SHP77 treated with DMSO at 0.1 percent for 48 hours (cell line): ENCODE measurements at regions not wholly inside any gene's neighbourhood (a gene's known extent, or its start where the extent isn't known, plus 50 kb on each side); places are given as distances from the start of the nearest gene placed in this dataset.
"Not testable (repeated sequence)": the region's sequence is repeated elsewhere in the genome, so short reads cannot be mapped to it uniquely, and the experiment has no call there.

Source experiments
- DNase-seq: peaks from one replicate; lab custom pipeline; 2025; lab: John Stamatoyannopoulos, UW

DNA sequence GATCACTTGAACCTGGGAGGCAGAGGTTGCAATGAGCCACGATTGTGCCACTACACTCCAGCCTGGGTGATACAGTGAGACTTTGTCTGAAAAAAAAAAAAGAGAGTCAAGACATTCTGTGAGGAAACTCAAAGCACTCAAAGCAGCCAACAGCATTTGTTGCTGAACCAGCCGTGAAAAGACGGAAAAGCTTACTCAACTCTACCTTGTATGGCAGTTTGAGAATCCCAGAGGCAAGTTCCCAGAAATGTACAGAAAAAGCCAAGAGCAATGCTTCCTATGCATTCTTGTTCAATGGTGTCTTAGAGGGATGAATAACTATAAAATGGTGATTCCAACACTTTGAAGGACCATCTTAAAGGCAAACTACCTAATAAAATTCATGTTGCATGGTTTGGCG, 170.2 kb downstream of the HSD17B3 start:
- DNase-seq: no peak

DNA sequence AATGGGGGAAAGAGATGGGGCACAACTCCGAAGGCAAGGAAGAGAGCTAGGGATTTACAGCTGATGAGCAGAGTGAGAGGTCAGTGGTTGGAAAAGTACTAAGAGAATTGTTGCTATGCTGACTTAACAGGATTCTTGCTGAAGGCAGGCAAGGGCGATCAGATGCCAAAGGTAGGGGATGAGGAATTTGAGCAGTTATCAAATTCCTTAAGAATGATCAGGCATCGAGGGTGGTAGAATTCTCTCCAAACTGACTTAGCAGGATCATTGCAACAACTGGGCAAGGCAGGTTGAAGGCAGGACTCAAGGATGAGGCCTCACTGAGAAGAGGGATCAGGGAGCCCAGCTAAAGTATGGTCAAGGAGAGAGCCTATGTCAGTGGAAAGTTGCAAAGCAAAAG, 171.0 kb downstream of the HSD17B3 start:
- no peak for DNase-seq

DNA sequence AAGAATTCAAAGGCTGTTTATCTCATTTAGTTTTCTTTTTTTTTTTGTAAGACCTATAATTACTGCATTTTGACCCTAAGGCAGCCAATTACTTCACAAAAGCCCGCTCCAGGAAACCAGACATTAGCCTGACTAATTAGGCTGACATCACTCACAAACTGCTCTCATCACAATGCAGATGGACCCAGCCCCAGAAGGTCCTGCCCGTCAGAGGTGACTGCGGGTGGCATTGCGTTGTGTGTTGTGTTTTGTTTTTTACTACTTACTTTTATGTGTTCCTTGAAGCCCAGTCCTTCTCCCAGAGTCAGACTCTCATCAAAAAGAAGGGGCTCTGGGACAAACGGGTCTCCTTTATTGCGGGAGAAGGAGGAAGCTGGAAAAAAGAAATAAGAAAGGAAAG, 172.2 kb downstream of the HSD17B3 start:
- no peak for DNase-seq

DNA sequence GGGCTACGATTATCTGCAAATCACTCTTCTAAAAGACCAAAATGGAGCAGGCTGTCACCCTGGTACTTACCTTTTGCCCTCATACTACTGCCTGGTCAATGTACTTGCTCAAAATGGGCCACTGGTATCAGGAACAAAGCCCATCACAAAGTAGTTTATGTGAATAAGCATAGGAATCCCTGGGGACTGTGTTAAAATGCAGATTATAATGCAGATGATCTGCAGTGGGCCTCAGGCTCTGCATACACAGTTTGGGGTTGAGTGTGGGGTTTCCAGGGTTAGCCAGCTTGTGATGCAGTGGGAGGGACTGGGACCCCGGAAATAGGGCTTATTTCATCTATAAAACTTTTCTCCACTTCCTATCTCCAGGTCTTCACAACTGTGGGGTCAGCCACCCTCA, 173.1 kb downstream of the HSD17B3 start:
- DNase-seq: no peak

DNA sequence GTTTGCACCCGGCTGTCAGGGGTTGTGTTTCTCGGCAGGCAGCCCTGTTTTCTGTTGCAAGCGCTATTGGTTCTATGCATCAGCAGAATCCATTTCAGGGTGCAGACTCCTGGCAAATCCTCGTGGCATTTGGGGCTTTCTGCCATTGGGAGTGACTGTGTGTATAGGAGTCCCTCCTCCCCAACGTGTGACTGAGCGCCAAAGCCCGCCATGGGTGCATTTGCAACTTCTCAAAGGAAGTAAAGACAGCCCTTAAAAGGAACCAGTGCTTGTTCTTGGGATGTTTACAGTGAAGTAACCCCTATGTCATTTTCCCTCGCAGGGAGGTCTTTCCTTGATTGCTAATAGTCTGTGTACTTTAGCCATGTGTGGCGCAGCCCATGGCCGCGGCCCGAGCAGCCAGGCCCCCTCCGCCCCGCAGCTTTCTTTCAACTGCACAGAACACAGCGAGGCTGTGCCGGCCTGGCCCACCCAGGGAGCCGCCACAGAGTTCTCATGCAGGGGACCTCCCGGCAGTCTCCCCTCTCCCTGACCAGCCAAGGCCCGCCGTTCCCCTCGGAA, 175.6 kb downstream of the HSD17B3 start:
- DNase-seq: no peak

DNA sequence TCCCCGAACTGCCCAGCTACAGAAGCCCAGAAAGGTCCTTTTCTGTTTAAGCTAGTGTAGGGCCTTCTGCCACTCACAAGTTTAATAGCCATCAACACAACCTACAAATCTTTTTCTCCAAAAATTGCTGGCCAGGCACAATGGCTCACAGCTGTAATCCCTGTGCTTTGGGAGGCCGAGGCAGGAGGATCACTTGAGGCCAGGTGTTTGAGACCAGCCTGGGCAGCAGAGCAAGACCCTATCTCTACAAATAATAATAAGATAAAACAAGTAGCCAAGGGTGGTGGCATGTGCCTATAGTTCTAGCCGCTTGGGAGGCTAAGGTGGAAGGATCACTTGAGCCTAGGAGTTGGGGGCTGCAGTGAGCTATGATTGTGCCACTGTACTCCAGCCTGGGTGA, 176.4 kb downstream of the HSD17B3 start:
- no peak for DNase-seq

DNA sequence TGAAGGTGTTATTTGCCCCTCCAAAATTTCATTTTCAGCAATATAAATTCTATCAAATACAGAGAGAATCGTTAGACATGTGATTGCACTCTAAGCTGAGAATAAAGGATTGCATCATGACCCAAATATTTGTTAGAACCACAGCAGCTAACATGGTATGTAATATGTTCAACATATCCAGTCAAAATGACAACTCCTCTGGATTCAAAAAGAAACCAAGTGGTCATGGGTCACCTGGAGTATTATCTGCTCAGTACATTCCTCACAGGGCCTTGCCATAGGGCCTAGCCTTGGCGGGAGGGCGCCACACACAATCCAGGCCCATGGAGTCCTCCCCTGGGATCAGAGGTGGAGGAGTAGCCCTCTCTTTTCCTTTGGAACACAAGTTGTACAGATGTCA, 179.2 kb downstream of the HSD17B3 start:
- no peak for DNase-seq

DNA sequence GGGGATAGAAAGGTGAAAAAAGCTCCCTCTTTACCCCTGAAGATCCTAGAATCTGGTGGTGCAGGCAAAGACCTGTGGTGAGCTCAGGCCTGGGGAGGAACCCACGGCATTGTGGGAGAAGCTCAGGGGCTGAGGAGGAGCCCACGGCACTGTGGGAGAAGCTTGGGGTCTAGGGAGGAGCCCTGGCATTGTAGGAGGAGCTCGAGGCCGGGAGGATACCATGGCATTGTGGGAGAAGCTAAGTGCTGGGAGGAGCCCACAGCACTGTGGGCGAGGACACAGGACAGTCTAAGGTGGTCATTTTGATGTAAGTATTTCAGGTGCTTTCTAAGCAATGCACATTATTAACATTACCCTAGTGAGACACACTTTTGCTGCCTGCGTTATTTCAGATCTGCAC, 179.7 kb downstream of the HSD17B3 start:
- no peak for DNase-seq

DNA sequence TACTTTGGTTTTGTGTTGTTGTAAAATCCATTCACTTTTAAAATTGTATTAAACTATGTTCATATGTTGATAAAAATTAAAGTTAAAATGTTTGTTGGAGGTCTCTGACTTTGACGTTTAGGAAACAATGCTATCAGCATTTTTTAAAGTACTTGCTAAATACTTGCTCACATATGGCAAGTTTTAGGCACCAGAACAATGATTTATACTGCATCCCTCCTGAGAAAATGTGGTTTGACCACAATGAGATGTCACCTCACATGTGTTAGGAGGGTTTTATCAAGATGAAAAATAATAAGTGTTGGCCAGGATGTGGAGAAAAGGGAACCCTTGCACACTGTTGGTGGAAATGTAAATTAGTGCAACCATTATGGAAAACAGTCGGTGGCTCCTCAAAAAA, 180.8 kb downstream of the HSD17B3 start:
- DNase-seq: no peak

DNA sequence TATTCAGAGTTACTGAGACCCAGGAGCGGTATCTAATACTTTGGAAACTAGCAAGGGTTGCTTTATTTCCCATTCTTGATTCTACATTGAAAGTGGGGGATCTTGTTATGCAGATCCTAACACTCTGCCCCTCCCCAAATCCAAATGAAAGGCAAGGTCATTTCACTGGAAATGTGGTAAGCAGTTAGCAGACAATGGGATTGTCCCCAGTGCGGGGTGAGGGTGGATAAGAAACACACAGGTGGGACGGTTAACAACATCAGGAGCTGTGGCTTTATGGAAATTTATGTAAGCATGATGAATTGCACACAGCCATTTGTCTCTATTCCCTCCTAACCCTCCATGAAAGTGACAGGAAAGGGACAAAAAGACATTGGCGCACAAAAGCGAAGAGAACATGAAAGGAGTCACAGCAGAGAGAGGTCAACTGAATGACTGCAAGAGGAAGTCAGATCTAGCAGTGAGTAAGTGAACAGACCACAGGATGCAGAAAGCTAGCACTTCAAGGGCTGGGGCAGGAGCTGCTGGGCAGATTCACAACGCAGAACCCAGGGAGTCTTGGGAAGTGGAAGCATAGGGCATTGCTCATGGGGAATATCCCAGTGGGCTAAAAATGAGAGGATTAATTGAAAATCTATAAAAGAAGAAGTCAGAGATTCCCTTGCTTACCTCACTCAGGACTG, 184.4 kb downstream of the HSD17B3 start:
- DNase-seq: no peak

DNA sequence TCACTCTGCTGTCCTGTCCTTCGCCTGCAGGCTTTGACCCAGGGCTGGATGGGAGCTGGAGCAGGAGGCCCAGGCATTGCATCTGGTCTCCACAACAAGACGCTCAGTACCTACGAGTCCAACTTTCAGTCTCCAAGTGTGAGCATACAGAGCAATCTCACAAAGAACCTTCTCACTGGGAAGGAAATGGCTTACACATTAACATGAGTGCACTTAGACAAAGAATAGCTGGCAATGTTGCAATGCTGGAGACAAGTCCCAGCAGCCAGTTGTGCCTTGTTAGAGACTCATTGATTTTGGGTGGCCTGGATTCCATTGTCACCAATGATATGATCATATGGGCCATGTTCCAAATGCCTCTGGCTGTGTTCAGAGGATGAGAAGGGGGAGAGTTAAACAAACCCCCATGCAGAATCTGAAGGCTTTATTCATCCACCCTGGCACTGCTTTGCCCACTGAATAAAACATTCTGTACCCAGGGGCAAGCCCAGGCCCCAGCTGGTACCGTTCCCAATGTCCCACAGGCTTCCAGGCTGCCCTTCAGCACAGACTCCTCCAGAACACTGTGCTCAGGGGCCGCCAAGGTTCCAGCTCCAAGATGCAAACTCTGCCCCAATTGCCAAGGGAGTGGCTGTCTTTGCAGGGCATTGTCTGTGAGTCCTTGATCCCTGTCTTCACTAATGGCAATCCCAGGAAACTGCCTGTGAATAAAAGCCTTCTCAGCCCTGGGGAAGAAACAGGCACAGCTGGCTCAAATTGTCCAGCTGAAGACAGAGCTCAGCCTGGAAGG, 185.5 kb downstream of the HSD17B3 start:
- DNase-seq: no peak

DNA sequence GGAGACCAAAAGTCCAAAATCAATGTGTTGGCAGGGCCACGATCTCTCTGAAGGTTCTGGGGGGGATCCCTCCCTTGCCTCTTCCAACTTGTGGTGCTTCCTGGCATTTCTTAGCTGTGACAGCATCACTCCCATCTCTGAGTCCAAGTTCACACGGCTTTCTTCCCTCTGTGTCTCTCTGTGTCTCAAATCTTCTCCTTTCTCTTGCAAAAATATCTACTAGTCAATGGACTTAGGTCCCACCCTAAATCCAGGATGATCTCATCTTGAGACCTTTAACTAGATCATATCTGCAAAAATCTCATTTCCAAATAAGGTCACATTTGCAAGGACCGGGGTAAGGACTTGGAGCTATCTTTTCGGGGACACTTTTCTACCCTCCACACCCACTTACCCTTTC, 186.1 kb downstream of the HSD17B3 start:
- no peak for DNase-seq

DNA sequence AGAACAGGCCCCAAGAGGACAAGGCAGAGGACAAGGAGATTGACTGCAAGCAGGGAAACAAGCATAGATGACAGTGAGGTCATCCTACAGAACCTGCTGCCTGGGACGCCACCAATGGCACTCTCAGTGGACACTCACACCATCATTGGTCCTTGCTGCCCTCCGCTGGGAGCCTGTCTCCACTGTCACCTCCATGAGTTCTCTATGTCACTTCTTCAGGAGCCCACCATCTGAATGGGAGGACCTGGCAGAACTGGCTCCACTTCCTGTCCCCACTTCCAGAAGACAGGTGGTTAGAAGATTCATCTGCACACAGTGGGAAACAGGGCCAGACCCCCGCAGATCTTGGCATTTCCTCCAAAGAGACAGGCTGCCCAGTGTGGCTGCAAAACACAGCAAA, 188.9 kb downstream of the HSD17B3 start:
- DNase-seq: no peak

DNA sequence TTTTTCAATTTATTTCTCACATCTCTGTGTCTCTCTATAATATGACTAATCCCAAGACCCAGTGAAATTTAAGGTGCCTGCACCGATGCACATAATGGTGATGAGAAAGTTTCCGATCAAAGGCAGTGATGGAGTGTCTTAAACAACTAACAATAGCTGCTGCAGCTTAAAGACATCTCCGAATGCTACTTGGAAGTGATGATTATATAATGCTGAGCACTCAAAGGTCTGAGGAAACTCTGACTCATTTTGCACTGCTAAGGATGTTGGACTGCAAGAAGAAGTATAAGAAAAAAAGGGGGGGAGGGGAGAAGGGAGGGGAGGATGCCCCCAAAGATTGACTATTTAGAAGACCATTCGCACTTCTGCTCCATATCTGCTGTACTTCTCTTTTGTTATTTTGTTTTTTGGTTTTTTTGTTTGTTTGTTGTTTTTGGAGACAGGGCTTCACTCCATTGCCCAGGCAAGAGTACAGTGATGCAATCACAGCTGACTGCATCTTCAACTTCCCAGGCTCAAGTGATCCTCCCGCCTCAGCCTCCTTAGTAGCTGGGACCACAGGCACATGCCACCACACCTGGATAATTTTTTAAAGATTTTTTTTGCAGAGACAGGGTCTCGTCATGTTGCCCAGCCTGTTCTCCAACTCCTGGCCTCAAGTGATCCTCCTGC, 192.2 kb downstream of the HSD17B3 start:
- no peak for DNase-seq

DNA sequence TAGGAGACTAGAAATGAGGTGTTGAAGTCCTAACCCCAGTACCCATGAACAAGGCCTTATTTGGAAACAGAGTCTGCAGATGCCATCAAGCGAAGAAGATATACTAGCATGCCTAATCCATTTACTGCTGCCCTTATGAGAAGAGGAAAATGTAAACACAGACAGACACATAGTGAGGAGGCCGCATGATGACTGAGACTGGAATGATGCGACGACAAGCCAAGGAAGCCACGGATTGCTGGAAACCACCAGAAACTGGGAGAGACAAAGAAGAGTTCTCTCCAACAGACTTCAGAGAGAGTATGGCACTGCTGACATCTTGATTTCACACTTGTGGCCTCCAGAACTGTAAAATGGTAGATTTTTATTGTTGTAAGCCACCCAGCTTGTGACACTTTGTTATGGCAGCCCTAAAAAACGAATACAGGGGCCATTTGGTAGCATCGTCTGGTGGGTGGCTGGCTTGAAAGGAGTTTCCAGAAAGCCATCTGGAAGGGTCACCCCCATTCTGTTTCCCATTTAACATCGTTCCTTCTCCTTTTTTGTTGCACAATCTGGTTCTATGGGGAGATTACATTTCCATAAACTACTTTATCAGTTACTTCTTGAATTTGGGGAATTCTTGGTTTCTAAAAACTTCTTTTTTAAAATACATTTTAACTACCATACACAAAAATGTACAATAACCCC, 193.1 kb downstream of the HSD17B3 start:
- no peak for DNase-seq

DNA sequence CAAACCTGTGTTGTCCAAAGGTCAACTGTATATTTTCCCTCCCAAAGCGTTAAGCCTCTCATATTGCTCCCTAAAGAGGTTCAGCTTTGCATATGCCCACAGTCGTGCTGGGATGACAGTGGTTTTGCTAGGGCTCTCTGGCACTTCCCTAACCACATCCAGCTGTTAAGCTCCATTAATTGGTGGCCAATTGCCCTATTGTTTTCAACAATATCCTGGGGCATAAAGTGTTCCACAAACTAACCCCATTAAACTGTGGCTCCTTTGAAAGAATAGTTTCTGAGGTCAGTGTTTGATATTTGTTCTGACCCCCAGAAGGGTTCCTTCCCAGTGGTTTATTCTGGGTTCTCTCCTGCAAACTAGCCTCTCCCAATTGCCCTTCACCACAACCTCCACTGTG, 194.5 kb downstream of the HSD17B3 start:
- DNase-seq: no peak

DNA sequence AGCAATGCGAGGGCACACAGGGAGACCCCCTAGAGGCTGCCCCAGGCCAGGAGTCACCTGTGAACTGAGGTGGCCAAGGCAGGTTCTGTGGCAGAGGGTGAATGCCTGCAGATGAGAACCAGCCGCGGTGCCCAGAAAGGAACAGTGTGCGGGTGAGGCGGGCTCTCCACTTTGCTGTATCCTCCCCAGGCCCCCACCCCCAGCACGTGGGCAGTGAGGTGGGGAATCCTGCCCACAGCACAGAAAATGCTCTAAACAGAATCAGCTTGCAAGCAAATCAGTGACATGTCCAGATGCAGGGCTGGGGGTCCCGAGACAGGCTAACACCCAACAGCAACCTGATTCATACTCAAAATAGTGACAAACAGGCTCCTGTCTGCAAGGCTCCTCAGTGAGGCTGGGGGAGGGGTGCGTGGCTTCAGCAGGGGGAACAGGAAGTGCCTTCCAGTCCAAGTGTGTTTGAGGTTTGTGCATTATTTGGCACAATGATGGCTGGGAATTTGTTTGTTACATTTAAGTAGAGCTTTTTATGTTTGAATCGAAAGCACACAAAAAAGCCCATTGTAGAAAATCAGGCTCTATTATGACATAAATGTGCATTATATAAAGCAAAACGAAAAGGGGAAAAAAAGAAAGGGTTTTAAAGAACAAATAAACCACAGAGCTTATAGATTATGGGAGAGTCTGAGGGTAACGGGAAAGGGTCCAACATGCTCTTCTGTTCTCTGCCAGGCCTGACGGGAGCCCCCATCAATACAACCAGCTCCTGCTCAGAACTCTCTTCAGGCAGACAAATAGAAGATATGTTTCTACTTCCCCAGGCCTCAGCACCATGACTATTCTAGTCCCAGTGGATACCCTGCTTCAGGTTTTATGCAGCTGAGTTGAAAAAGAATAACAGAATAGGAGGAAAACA, 201.3 kb downstream of the HSD17B3 start:
- DNase-seq: no peak

DNA sequence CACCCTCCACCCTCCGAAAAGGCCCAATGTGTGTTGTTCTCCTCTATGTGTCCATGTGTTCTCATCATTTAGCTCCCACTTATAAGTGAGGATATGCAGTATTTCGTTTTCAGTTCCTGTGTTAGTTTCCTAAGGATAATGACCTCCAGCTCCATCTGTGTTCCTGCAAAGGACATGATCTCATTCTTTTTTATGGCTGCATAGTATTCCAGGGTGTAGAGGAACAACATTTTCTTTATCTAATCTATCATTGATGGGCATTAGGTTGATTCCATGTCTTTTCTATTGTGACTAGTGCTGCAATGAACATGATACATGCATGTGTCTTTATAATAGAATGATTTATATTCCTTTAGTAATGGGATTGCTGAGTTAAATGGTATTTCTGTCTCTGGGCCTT, 211.3 kb downstream of the HSD17B3 start:
- not testable (repeated sequence) for DNase-seq

DNA sequence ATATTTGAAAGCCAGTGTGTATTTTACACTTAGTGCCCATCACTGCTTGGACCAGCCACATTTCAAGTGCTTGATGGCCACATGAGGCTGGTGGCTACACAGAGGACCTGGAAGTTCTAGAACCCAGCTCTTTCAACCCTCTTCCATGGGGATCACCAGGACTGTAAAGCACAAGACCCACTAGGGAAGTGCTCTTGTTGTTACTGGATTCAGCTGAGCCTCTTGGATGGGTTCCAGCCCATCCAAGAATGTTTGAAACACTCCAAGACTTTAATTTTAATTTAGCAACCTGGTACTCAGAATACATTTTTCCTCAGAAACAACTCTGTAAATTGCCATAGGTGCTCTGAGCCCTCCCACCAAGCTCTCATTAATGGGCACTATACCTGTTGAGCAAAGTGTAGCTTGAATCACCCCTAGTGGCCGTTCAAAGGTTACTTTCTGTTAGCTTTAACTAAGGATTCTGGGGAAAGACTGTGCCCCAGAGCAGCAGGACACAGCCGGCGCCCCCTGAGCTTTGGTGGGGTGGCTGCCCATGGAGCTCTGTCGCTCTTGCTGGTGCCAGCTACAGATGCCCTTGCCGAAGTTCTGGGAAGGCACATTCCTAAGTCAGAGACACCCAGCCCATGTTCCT, 212.4 kb downstream of the HSD17B3 start:
- no peak for DNase-seq

DNA sequence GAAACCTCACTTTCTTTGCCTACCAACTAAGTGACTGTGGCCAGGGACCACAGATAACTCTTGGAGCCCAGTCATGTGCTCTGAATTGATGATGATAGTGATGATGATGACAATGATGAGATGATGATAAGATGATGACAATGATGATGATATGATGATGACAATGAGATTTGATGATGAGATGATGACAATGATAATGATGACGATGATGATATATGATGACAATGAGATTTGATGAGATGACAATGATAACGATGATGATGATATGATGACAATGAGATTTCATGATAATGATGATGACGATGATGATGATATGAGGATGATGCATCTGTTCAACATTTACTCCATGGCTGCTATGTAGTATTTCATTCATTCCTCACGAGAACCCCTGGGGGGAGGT, 213.0 kb downstream of the ERCC6L2 start:
- no peak for DNase-seq
